K562 (cell line): ENCODE measurements at regions not wholly inside any gene's neighbourhood (a gene's known extent, or its start where the extent isn't known, plus 50 kb on each side); places are given as distances from the start of the nearest gene placed in this dataset.

Source experiments
- ATAC-seq: fragments of 200-7000 bp; cut with Tn5 transposase; 3 replicates; pipeline ENCODE4 v1.9.1; 2020; ENCODE audit warnings: moderate library complexity
- BruUV-seq: library from RNA; stranded (reverse); fragments of 400-500 nt; replicated peaks from 2 replicates; lab custom pipeline; 2021; lab: Mats Ljungman, UMichigan
- CTCF ChIA-PET: fragments of 300-600 bp; formaldehyde crosslinking; extraction: SDS; loops from one replicate; lab custom pipeline; 2021; ENCODE audit warnings: low intra/inter-chr PET ratio; lab: Yijun Ruan, JAX
- POLR2A ChIA-PET: fragments of 300-600, 350-650 bp; sonication (Branson Sonifier 250); formaldehyde crosslinking; extraction: SDS; loops from one replicate; lab custom pipeline; 2021; ENCODE audit warnings: antibody characterized with exemption, inconsistent platforms; lab: Yijun Ruan, JAX
- DNase-seq, 4 experiments: peaks; one replicate each; pipeline versions ENCODE4 v3.0.0 to v3.0.0-alpha.2; 2011 to 2018; ENCODE audit warnings: low spot score in 3 of 4, mixed read lengths in 3 of 4; ENCODE audit errors: extremely low read depth in 1 of 4
- FAIRE-seq: peaks from 2 replicates; lab custom pipeline; 2011; peaks lifted over from hg19 to GRCh38; lab: Jason Lieb, UNC
- H2AFZ ChIP-seq: 2 replicates; pipeline ENCODE4 v1.6.0; 2011; ENCODE audit warnings: low read depth, low read length, control low read depth, inconsistent platforms
- H3K27ac ChIP-seq: fragments of 200-600 bp; 3 replicates; pipeline ENCODE4 v1.8.0; 2011; ENCODE audit warnings: low read depth, mild to moderate bottlenecking, control low read depth, inconsistent platforms, low read length, moderate library complexity, mixed read lengths; ENCODE audit errors: extremely low read depth
- H3K27me3 ChIP-seq, 2 experiments: fragments of 300-600 bp in 1 of 2; 2 replicates in 1 of 2; 3 replicates in 1 of 2; pipeline versions ENCODE4 v1.6.0 to v1.8.0; 2011; ENCODE audit warnings: inconsistent platforms in 2 of 2, low read length in 2 of 2, mild to moderate bottlenecking in 1 of 2, mixed read lengths in 1 of 2, moderate library complexity in 1 of 2; ENCODE audit not compliant: control insufficient read depth in 2 of 2, insufficient read depth in 2 of 2
- H3K36me3 ChIP-seq: fragments of 300-600 bp; 3 replicates; pipeline ENCODE4 v1.8.0; 2011; ENCODE audit warnings: mild to moderate bottlenecking, low read length, inconsistent platforms; ENCODE audit not compliant: control insufficient read depth, insufficient read depth
- H3K4me1 ChIP-seq, 2 experiments: fragments of 200-600 bp in 1 of 2; replicated peaks in 1 of 2; 2 replicates in 1 of 2; 3 replicates in 1 of 2; pipeline versions ENCODE4 v1.5.1 to v1.8.0; 2011; ENCODE audit warnings: inconsistent platforms in 2 of 2, low read length in 2 of 2, mild to moderate bottlenecking in 1 of 2, mixed read lengths in 1 of 2, moderate library complexity in 1 of 2; ENCODE audit not compliant: control insufficient read depth in 2 of 2, insufficient read depth in 2 of 2
- H3K4me2 ChIP-seq: 2 replicates; pipeline ENCODE4 v1.6.1; 2011; ENCODE audit warnings: low read length, control low read depth, inconsistent platforms, mixed read lengths; ENCODE audit not compliant: insufficient read depth
- H3K4me3 ChIP-seq: fragments of 200-600 bp; sonication (generic), shearing (Covaris generic); 2 replicates; pipeline ENCODE4 v1.5.1; 2016; ENCODE audit warnings: control low read depth, inconsistent platforms
- H3K79me2 ChIP-seq: fragments of 200-600 bp; 3 replicates; pipeline ENCODE4 v1.8.0; 2011; ENCODE audit warnings: low read length, inconsistent platforms; ENCODE audit not compliant: control insufficient read depth, insufficient read depth
- H3K9ac ChIP-seq, 2 experiments: 2 replicates each; pipeline versions ENCODE4 v1.6.0 to v1.6.1; 2011; ENCODE audit warnings: low read depth in 2 of 2, low read length in 2 of 2, control low read depth in 1 of 2, inconsistent platforms in 1 of 2, mild to moderate bottlenecking in 1 of 2, mixed read lengths in 1 of 2; ENCODE audit not compliant: insufficient read depth in 1 of 2
- H3K9me1 ChIP-seq: one replicate; pipeline ENCODE4 v1.6.0; 2011; ENCODE audit warnings: inconsistent platforms, mild to moderate bottlenecking, low read length, moderate library complexity; ENCODE audit not compliant: control insufficient read depth, insufficient read depth
- H3K9me3 ChIP-seq: replicated peaks from 2 replicates; pipeline ENCODE4 v1.5.1; 2011; ENCODE audit warnings: low read depth, low read length, inconsistent platforms; ENCODE audit not compliant: control insufficient read depth, insufficient read depth
- H4K20me1 ChIP-seq: replicated peaks from 2 replicates; pipeline ENCODE4 v1.6.1; 2011; ENCODE audit warnings: low read length, inconsistent platforms, mixed read lengths; ENCODE audit not compliant: control insufficient read depth, insufficient read depth
- ARID1B ChIP-seq: fragments of 450-650 bp; IDR thresholded peaks from 2 replicates; pipeline ENCODE4 v1.6.1; 2016; ENCODE audit warnings: antibody characterized with exemption, mild to moderate bottlenecking, inconsistent platforms
- ETV5 ChIP-seq: sonication (generic); formaldehyde crosslinking; IDR thresholded peaks from 2 replicates; pipeline ENCODE4 v1.4.0; 2020; ENCODE audit warnings: low read depth, mild to moderate bottlenecking, missing genetic modification reagents
- REST ChIP-seq, 2 experiments: fragments of 450-650 bp; formaldehyde crosslinking in 1 of 2; IDR thresholded peaks; 2 replicates each; pipeline versions ENCODE4 v1.4.0 to v1.6.1; 2014 to 2020; ENCODE audit warnings: mild to moderate bottlenecking in 2 of 2, borderline replicate concordance in 1 of 2, low read depth in 1 of 2
- SAP30 ChIP-seq: fragments of 200-600 bp; sonication (generic); IDR thresholded peaks from 2 replicates; pipeline ENCODE4 v1.6.1; 2012; ENCODE audit warnings: borderline replicate concordance, low read depth, mild to moderate bottlenecking, moderate library complexity, low read length, control low read depth, inconsistent platforms; ENCODE audit not compliant: insufficient read depth, poor library complexity, severe bottlenecking
- ZNF445 ChIP-seq: fragments of 250-450 bp; sonication (Bioruptor Pico); IDR thresholded peaks from 2 replicates; pipeline ENCODE4 v1.4.0; 2020; ENCODE audit warnings: low read depth, mild to moderate bottlenecking, moderate library complexity
- ZZZ3 ChIP-seq: fragments of 450-650 bp; IDR thresholded peaks from 2 replicates; pipeline ENCODE4 v1.6.1; 2016; ENCODE audit warnings: antibody characterized with exemption, mild to moderate bottlenecking, moderate library complexity
- WGBS: fragments of 100-300 bp; shearing (Covaris generic); methylation state at CpG from one replicate; pipeline ENCODE4 v1.1.6; 2016; ENCODE audit warnings: low coverage, mixed read lengths; ENCODE audit not compliant: insufficient coverage; ENCODE audit errors: missing lambda C conversion rate; 5-methylcytosine and 5-hydroxymethylcytosine counted together
- in situ Hi-C: fragments of 300-500 bp; cut with MboI; formaldehyde crosslinking; loops from 4 replicates; pipeline ENCODE4 v1.15.0; 2018; ENCODE audit warnings: inconsistent platforms, mixed read lengths
- intact Hi-C: fragments of 100-400 bp; cut with micrococcal nuclease; formaldehyde crosslinking; loops from 2 replicates; pipeline ENCODE4 v1.14.2; 2022
- TF ChIP-seq, protein P1 (sequence below), 3 experiments: fragments of 200-800 bp in 1 of 3; fragments of 250-450 bp in 1 of 3; fragments of 450-650 bp in 1 of 3; sonication (Bioruptor Pico) in 1 of 3; sonication (Bioruptor generic) in 1 of 3; formaldehyde crosslinking in 1 of 3; IDR thresholded peaks; 2 replicates each; pipeline versions ENCODE4 v1.6.1 to v1.8.0; 2016 to 2022; ENCODE audit warnings: mild to moderate bottlenecking in 2 of 3, missing genetic modification characterization in 2 of 3, missing compliant biosample characterization in 1 of 3, moderate library complexity in 1 of 3
- TF ChIP-seq, protein P2 (sequence below): fragments of 250-450 bp; sonication (Bioruptor Pico); IDR thresholded peaks from 2 replicates; pipeline ENCODE4 v1.4.0; 2020; ENCODE audit warnings: mild to moderate bottlenecking, moderate library complexity

DNA sequence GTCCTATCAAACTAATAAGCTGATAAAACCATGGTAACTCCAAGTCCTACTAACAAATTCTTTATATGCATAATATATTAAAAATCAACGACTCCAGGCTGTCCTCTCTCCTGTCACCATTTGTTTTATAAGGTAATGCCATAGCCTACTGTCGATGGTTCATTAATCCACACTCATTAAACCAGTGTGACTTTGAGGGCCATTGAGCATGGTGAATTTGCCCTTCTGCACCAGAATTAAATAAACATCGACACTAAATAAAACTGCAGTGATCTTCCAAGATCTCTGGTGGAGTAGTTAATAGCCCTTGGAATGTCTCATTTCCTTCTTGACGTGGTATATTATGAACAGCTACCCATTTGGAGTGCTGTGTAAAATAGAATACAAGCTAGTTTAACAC, 358.5 kb downstream of the CBLN4 start:
- H3K27me3 ChIP-seq: no peaks in the 10 kb centered on the region
- ATAC-seq: no peak
- H3K9me3 ChIP-seq: no peaks in the 10 kb centered on the region
- no peak overlapping the region for H3K27ac ChIP-seq
- no TSS peak for BruUV-seq
- no peak overlapping the region for H2AFZ ChIP-seq
- no peak overlapping the region for H3K9ac ChIP-seq
- FAIRE-seq: no peak
- H3K9me1 ChIP-seq: no peaks in the 10 kb centered on the region
- no peak for DNase-seq
- intact Hi-C loops (no loop called here), in situ Hi-C loops (no loop called here)
- WGBS: 0% methylated on average over 4 of the region's 4 CpGs
- CTCF ChIA-PET: no interaction called here
- POLR2A ChIA-PET: no interaction called here
- H3K4me1 ChIP-seq: no peaks in the 10 kb centered on the region
- H4K20me1 ChIP-seq: no peaks in the 10 kb centered on the region
- H3K4me2 ChIP-seq: no peak overlapping the region
- no peaks in the 10 kb centered on the region for H3K36me3 ChIP-seq
- no peaks in the 10 kb centered on the region for H3K79me2 ChIP-seq
- H3K4me3 ChIP-seq: no peak overlapping the region
- TF ChIP-seq ZNF445 (CRISPR knock-in tag) (no peak), SAP30 (no peak), ZZZ3 (no peak), REST (IDR thresholded peaks at IDR 0.05; ENCODE audit: borderline replicate concordance) (no peak), REST (CRISPR knock-in tag; IDR thresholded peaks at IDR 0.05; ENCODE audit: low read depth) (no peak), ETV5 (CRISPR knock-in tag) (no peak), ARID1B (no peak)
- TF ChIP-seq, protein P1, sequence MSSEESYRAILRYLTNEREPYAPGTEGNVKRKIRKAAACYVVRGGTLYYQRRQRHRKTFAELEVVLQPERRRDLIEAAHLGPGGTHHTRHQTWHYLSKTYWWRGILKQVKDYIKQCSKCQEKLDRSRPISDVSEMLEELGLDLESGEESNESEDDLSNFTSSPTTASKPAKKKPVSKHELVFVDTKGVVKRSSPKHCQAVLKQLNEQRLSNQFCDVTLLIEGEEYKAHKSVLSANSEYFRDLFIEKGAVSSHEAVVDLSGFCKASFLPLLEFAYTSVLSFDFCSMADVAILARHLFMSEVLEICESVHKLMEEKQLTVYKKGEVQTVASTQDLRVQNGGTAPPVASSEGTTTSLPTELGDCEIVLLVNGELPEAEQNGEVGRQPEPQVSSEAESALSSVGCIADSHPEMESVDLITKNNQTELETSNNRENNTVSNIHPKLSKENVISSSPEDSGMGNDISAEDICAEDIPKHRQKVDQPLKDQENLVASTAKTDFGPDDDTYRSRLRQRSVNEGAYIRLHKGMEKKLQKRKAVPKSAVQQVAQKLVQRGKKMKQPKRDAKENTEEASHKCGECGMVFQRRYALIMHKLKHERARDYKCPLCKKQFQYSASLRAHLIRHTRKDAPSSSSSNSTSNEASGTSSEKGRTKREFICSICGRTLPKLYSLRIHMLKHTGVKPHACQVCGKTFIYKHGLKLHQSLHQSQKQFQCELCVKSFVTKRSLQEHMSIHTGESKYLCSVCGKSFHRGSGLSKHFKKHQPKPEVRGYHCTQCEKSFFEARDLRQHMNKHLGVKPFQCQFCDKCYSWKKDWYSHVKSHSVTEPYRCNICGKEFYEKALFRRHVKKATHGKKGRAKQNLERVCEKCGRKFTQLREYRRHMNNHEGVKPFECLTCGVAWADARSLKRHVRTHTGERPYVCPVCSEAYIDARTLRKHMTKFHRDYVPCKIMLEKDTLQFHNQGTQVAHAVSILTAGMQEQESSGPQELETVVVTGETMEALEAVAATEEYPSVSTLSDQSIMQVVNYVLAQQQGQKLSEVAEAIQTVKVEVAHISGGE (CRISPR knock-in tag; IDR thresholded peaks at IDR 0.05): no peak
- TF ChIP-seq, protein P2, sequence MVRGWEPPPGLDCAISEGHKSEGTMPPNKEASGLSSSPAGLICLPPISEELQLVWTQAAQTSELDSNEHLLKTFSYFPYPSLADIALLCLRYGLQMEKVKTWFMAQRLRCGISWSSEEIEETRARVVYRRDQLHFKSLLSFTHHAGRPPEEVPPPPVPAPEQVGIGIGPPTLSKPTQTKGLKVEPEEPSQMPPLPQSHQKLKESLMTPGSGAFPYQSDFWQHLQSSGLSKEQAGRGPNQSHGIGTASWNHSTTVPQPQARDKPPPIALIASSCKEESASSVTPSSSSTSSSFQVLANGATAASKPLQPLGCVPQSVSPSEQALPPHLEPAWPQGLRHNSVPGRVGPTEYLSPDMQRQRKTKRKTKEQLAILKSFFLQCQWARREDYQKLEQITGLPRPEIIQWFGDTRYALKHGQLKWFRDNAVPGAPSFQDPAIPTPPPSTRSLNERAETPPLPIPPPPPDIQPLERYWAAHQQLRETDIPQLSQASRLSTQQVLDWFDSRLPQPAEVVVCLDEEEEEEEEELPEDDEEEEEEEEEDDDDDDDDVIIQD (CRISPR knock-in tag): no peak
